ENCODE measurements at regions not wholly inside any gene's neighbourhood (a gene's known extent, or its start where the extent isn't known, plus 50 kb on each side); places are given as distances from the start of the nearest gene placed in this dataset.
"Not testable (repeated sequence)": the region's sequence is repeated elsewhere in the genome, so short reads cannot be mapped to it uniquely, and the experiment has no call there.

- not testable (repeated sequence) for DNase-seq (ENCODE audit: low read depth)
Measured at GRCh38 chr6:51321477-51321876, 502.8 kb downstream of the TFAP2B start.

- no peak for DNase-seq (ENCODE audit: low read depth)
Measured at GRCh38 chr6:51322505-51322904, 503.8 kb downstream of the TFAP2B start.

- no peak for DNase-seq (ENCODE audit: low read depth)
Measured at GRCh38 chr6:51323056-51323455, 504.4 kb downstream of the TFAP2B start.

DNA sequence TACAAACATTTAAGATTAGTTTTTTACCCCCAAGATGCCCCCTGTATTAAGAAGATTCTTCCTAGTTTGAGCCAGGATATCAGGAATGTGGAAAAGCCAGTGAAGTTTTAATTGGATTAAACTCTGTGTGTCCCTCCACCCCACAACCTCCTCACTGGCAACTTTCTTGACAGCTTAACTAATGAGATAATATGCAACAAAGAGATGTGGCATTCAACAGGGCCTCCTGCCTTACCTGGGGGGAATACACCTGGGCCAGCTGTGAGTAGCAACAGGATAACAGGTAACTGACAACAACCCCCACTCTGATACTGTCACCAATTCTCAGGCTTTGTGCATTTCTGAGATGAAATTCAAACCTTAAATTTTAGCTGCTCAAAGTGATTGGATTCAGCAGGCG lies 512.3 kb downstream of the TFAP2B start:
- no peak for DNase-seq (ENCODE audit: low read depth)

DNA sequence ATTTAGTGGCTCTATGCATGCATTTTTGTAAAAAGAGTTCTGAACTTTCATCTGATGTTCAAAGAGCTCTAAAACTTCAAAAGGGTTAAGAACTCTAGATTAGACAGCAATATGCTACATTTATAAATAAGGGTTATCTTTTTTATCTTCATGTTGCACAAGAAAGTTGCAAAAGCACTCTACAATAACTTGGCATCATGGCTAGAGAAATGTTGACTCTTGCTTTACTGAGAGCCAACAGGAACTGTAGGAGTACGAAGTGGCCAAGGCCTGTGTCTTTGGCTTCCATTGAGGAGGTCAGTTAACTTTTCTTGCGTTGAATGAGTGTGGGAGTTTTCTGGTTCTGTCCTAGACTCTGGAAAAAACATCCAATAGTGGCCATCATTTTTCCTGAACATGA lies 516.9 kb downstream of the TFAP2B start:
- no peak for DNase-seq (ENCODE audit: low read depth)

GRCh38 chr6:51336185-51336584 lies 517.5 kb downstream of the TFAP2B start:
- DNase-seq (ENCODE audit: low read depth): no peak

DNA sequence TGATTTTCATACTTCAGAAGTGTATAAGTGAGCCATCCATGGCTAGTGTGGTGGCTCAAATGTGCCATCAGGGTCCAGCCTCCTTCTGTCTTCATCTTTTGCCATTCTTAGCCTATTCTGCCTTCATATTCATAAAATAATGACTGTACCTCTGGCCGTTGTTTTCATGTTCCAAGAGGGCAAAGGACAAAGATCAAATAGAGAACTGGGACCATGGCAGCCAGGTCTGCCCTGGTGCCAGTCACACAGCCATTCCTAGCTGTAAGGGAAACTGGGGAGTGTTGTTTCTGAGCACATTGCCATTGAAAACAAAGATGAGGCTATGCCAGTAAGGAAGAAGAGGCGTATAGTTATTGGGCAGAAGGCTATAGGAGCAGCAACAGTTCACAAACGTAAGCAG lies 518.6 kb downstream of the TFAP2B start:
- DNase-seq (ENCODE audit: low read depth): no peak

- DNase-seq (ENCODE audit: low read depth): no peak
Measured at GRCh38 chr6:51339108-51339507, 520.4 kb downstream of the TFAP2B start.

DNA sequence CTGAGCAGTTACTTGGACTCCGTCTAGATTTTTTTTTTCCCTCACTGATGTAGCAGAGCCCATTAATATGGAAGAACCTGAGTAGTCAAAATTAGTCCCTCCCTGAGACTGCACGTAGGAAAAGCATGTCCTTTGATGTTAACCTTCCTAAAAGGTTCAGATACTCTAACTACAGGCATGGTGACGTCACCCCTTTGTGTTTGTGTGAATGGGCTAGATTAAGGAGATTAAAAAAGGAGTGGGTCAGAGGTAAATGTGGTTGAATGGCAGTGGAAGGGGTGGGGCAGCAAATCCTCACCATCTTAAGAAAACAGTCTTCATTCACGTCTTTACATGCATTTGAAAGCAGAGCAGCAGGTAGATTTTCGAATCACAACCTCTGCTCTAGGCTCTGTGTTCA lies 521.1 kb downstream of the TFAP2B start:
- DNase-seq (ENCODE audit: low read depth): no peak

DNA sequence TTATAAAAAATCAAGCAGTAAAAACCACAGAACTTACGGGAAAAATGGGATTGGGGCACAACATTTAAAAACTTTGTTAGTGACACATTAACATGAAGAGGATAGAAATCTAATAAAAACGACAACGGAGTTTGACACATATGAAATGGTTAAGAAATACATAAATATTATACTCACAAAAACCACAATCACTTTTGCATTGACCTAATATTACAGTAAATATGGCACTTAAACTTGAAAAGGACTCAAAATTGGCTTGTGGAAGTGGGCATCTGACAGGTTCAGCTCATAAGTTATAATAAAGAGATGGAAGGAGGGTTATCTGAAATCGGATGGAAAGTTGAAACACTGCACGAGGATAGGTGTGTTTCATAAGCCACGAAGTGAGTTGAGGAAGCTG lies 523.7 kb downstream of the TFAP2B start:
- no peak for DNase-seq (ENCODE audit: low read depth)

DNA sequence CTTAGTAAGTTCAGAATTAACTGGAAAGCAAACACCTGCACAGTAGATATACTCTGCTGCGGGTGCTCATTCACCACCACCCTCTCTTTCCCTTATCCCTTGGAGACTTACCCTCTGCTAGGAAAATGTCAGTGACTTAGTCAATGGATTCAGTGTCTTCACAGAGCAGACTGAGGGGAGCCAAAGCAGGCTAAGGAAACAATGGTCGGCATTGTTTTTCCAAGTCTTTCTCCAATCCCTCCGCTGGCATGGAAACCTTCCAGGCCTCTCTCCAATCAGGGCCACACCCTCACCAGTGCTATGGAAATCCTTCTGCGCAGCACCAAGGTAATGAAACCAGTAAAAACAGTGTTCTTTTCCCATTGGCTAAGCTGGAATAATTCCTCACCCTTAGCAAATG lies 531.2 kb downstream of the TFAP2B start:
- DNase-seq (ENCODE audit: low read depth): no peak

- peak; percentile 30 for DNase-seq (ENCODE audit: low read depth)
Measured at GRCh38 chr6:51350308-51350904, 531.7 kb downstream of the TFAP2B start.

DNA sequence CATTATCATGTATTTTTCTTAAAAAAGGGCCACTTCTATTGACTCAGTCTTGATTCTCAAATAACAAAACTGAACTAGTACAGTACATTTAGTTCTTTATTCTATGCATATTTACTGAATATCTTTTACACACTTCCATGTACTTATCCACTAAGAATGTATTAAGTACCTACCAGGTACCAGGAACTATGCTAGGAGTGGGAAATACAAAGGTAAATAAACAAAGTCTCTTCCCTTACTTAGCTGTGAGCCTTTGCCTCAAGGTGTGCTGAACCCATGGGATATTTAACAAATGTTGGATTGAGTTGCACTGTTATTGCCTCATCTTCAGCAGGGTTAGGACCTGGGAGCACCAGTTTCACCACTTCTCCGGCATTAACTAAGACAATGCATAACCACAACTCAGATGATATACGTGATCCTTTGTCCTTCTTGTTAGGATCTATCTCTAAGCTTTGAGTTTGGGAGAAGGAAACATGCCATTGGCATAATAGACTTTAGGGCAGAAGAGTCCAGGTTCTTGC lies 533.9 kb downstream of the TFAP2B start:
- DNase-seq (ENCODE audit: low read depth): no peak

DNA sequence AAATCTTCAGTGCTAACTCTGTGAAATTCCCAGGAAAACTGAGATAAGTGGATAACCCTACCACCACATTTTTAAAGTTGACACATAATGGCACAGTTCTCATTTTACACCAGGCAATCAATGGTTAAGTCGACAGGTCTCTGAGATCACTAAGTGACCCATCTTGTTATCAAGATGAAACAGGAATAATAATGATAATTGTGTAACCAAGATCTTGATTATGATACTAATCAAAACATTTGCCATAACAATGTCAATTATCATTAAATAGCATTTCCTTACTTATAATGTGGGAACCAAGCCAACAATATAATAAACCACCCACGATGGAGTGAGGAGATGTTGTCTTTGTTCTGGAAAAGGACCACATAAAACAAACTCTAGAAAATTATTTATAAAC lies 541.6 kb downstream of the TFAP2B start:
- DNase-seq (ENCODE audit: low read depth): no peak

DNA sequence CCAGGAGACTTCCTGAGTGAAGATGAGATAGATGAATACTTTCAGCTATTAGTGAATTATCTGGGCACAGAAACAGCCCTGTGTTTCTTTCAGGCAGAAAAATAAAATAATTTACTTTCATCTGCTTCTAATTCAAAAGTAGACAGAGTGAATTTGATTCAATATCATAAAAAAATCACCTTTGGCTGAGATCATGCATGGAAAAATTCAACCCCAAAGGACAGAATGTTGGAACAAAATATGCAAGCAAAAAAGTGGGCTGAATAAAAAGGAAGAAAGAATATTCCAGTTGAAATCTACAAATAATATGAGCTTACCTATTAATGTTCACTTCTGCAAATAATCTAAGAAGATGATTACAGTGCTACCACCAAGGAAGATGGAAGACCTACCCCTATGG lies 546.9 kb downstream of the TFAP2B start:
- no peak for DNase-seq (ENCODE audit: low read depth)

- DNase-seq (ENCODE audit: low read depth): no peak
Measured at GRCh38 chr6:51369485-51369884, 550.8 kb downstream of the TFAP2B start.

GRCh38 chr6:51382847-51383246 lies 564.2 kb downstream of the TFAP2B start:
- peak; percentile 6 for DNase-seq (ENCODE audit: low read depth)

DNA sequence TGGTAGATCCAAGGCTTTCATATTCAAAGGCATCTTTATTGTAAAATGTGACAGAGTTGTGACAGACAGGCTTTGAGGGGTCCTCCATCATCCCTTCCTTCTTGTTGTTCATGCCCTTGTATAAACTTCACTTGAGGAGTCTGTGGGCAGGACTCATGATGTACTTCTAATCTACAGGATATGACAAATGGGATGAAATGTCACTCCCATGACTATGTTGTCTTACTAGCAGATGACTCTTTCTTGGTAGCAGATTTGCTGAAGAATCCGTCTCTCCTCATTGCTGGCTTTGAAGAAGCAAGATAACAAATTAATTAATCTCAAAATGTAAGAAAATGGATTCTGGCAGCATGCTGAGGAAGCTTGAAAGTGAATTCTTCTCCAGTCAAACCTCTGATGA lies 566.1 kb downstream of the TFAP2B start:
- DNase-seq (ENCODE audit: low read depth): no peak

DNA sequence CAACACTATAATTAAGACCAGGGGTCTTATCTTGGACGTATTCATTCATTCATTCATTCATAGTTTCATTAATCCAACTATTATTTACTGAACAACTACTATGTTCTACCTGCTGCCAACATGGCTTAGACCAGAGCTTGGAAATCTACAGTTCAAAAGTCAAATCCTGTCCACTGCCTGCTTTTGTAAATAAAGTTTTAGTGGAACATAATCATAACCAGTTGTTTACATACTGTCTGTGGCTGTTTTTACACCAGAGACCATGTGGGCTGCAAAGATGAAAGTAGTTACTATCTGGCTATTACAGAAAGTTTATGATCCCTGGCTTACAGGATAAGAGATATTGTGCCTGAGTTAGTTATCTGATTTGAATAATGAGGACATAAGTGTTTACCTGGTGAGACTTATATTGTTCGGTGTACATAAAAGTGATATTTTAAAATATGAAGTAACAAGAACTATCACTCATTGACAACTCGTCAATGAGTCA lies 567.7 kb downstream of the TFAP2B start:
- no peak for DNase-seq (ENCODE audit: low read depth)

DNA sequence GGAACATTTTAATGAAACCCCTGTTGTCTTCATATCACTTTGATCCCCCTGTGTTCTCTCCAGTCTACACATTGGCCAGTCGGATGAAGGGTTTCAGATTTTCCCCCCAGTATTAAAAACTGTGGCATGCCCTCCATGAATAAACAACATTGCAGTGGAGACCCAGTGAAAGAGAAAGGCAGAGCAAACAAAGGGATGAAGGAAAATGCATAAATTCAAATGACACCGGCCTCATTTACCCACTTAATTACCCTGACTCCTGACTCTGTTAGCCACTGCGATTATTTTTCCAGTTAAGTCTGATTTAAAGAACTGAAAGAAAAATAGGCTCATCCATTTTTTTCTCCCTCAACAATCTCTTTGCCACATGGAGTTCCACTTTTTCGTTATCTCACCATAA lies 569.2 kb downstream of the TFAP2B start:
- DNase-seq (ENCODE audit: low read depth): no peak

- DNase-seq (ENCODE audit: low read depth): no peak
Measured at GRCh38 chr6:51394061-51394460, 575.4 kb downstream of the TFAP2B start.

DNA sequence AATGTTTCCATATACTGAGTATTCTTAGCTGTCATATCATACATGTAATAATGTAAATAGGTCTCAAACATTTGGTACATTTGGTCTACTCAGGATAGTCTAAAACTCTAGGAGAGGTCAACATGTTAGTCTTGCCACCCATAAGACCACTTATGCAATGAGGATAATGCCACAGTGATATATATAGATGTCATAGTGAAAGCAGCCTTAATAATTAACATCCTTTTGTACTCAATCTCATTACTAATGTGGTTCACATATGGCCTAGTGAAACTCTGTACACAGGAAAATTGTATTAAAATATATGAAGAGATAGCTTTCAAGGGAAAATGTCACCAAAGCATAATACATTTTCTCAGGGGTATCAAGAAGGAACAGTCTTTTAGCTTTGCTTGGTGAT lies 577.9 kb downstream of the TFAP2B start:
- DNase-seq (ENCODE audit: low read depth): no peak

GRCh38 chr6:51398064-51398705 lies 579.5 kb downstream of the TFAP2B start:
- no peak for DNase-seq (ENCODE audit: low read depth)

GRCh38 chr6:51398793-51399192 lies 580.1 kb downstream of the TFAP2B start:
- DNase-seq (ENCODE audit: low read depth): no peak

All from fibroblast of the conjunctiva (primary cell).